ENCODE measurements at regions not wholly inside any gene's neighbourhood (a gene's known extent, or its start where the extent isn't known, plus 50 kb on each side); places are given as distances from the start of the nearest gene placed in this dataset.

DNA sequence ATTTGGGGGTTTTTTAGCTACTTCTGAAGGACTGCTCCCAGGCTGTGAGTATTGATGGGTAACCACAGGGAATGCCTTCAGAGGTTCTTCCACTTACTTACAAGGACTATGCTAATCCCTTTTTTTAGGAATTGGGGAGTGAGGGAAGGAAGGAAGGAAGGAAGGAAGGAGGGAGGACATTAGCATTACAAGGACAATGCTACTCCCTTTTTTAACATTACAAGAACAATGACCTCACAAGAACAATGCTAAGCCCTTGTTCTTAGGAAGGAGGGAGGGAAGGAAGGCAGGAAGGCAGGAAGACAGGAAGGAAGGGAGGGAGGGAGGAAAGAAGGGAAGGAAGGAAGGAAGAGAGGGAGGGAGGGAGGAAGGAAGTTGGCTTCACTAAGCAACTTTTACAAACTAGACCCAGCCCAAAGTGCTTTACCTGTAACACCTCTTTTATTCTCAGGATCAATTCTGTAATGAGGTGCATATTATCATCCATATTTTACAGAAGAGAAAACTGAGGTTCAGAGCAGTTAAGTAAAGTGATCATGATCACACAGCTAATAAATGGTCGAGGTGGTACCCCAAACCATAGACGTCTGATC, 446.8 kb upstream of the JARID2 start:
- Histone ChIP-seq H3K27me3 (ENCODE audit: control insufficient read depth in 1 of 2, insufficient read depth in 1 of 2, low read length in 2 of 2) (no peaks in the 10 kb centered on the region), H3K4me3 (ENCODE audit: insufficient read depth in 1 of 2, low read depth in 1 of 2, low read length in 2 of 2) (no peak overlapping the region), H3K23ac (ENCODE audit: low read length in 2 of 2) (no peak overlapping the region), H4K8ac (ENCODE audit: low read length) (no peak overlapping the region), H3K36me3 (ENCODE audit: control insufficient read depth in 1 of 2, insufficient read depth in 2 of 2, low read depth in 1 of 2, low read length in 2 of 2) (no peaks in the 10 kb centered on the region), H3K18ac (ENCODE audit: low read depth in 1 of 2, low read length in 2 of 2) (no peak overlapping the region), H3K4ac (ENCODE audit: low read depth in 1 of 2, low read length in 2 of 2) (no peak overlapping the region), H3K4me2 (ENCODE audit: low read length, poor library complexity, severe bottlenecking) (no peak overlapping the region), H2AFZ (ENCODE audit: low read depth, low read length) (no peak overlapping the region), H2BK12ac (ENCODE audit: low read length in 2 of 2) (no peak overlapping the region), H3K14ac (ENCODE audit: low read length in 2 of 2) (no peak overlapping the region), H3K4me1 (ENCODE audit: control insufficient read depth, insufficient read depth, low read depth, low read length) (no peaks in the 10 kb centered on the region), H2BK15ac (ENCODE audit: low read depth, poor library complexity, severe bottlenecking) (no peak overlapping the region), H3K27ac (ENCODE audit: low read length, poor library complexity, severe bottlenecking) (no peak overlapping the region), H2AK5ac (ENCODE audit: low read length, severe bottlenecking) (no peak overlapping the region), H3K9ac (ENCODE audit: low read length) (no peak overlapping the region), H2BK120ac (ENCODE audit: low read depth, low read length) (no peak overlapping the region), H2BK5ac (ENCODE audit: low read depth, low read length, poor library complexity, severe bottlenecking) (no peak overlapping the region), H3K9me3 (ENCODE audit: control insufficient read depth, low read length) (no peaks in the 10 kb centered on the region), H4K91ac (ENCODE audit: low read length) (no peak overlapping the region), H3K79me1 (replicated peaks; ENCODE audit: low read length, poor library complexity, severe bottlenecking) (no peaks in the 10 kb centered on the region)
- WGBS = 86% methylated on average over 1 of the region's 2 CpGs
- no peak for DNase-seq

DNA sequence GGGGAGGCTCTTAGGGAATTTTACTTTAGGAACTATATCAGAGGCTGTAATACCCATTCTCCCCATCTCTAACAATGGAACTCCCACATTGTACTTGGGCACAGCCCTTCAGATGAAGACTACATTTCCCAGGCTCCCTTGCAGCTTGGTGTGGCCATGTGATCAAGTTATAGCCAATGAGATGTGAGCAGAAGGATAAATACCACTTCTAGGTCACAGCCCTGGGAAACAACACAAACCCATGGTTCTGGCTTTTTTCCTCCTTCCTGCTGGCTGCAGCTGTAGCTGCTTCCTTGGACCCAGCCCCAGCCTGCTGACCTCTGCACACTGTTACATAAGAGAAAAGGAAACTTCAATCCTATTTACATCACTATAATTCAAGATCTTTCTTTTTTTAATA, 445.9 kb upstream of the JARID2 start:
- Histone ChIP-seq H4K8ac (ENCODE audit: low read length) (no peak overlapping the region), H3K18ac (ENCODE audit: low read depth in 1 of 2, low read length in 2 of 2) (no peak overlapping the region), H2BK5ac (ENCODE audit: low read depth, low read length, poor library complexity, severe bottlenecking) (no peak overlapping the region), H2BK12ac (ENCODE audit: low read length in 2 of 2) (no peak overlapping the region), H4K91ac (ENCODE audit: low read length) (no peak overlapping the region), H3K79me1 (replicated peaks; ENCODE audit: low read length, poor library complexity, severe bottlenecking) (no peaks in the 10 kb centered on the region), H3K9me3 (ENCODE audit: control insufficient read depth, low read length) (no peaks in the 10 kb centered on the region), H2BK120ac (ENCODE audit: low read depth, low read length) (no peak overlapping the region), H3K14ac (ENCODE audit: low read length in 2 of 2) (no peak overlapping the region), H3K9ac (ENCODE audit: low read length) (no peak overlapping the region), H2BK15ac (ENCODE audit: low read depth, poor library complexity, severe bottlenecking) (no peak overlapping the region), H3K27me3 (ENCODE audit: control insufficient read depth in 1 of 2, insufficient read depth in 1 of 2, low read length in 2 of 2) (no peaks in the 10 kb centered on the region), H2AK5ac (ENCODE audit: low read length, severe bottlenecking) (no peak overlapping the region), H3K4me1 (ENCODE audit: control insufficient read depth, insufficient read depth, low read depth, low read length) (peaks cover 6% of the 10 kb centered on the region), H3K23ac (ENCODE audit: low read length in 2 of 2) (no peak overlapping the region), H3K27ac (ENCODE audit: low read length, poor library complexity, severe bottlenecking) (no peak overlapping the region), H3K4me2 (ENCODE audit: low read length, poor library complexity, severe bottlenecking) (no peak overlapping the region), H2AFZ (ENCODE audit: low read depth, low read length) (no peak overlapping the region), H3K4ac (ENCODE audit: low read depth in 1 of 2, low read length in 2 of 2) (no peak overlapping the region), H3K36me3 (ENCODE audit: control insufficient read depth in 1 of 2, insufficient read depth in 2 of 2, low read depth in 1 of 2, low read length in 2 of 2) (no peaks in the 10 kb centered on the region), H3K4me3 (ENCODE audit: insufficient read depth in 1 of 2, low read depth in 1 of 2, low read length in 2 of 2) (no peak overlapping the region)
- DNase-seq = peak; percentile 85

DNA sequence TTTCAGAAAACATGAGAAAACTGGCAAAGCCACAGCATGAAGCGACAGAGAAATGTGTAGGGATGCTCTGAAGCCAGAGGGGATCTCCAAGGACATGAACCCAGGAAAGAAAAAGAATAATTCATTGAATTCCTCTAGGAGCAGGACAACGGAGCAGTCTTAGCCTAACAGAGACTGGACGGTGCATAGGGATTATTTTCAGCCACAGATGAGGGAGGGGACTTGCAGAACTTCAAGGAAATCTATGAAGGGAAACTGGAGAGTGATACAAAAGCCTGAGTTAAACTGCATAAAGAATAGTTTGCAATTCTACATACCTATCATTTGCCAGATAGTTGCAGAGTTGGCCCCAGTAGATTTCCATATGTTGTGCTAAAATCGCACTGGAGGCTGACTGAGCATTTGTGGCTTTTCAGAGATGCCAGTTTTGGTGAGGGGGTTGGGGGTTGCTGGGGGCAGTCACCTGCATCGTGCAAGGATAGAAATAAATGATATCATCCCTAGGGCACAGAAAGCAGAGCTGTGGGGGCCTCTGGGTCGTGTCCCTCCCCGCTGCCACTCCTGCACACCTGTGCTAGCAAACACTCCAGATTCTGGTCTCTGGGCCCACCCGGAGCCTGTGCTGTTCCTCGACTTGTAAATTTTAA, 443.2 kb upstream of the JARID2 start:
- no peak overlapping the region for H2BK120ac ChIP-seq (ENCODE audit: low read depth, low read length)
- no peak overlapping the region for H3K4ac ChIP-seq (ENCODE audit: low read depth in 1 of 2, low read length in 2 of 2)
- no peaks in the 10 kb centered on the region for H3K27me3 ChIP-seq (ENCODE audit: control insufficient read depth in 1 of 2, insufficient read depth in 1 of 2, low read length in 2 of 2)
- H3K23ac ChIP-seq (ENCODE audit: low read length in 2 of 2) = no peak overlapping the region
- no peak overlapping the region for H2BK12ac ChIP-seq (ENCODE audit: low read length in 2 of 2)
- H3K4me2 ChIP-seq (ENCODE audit: low read length, poor library complexity, severe bottlenecking) = no peak overlapping the region
- H3K18ac ChIP-seq (ENCODE audit: low read depth in 1 of 2, low read length in 2 of 2) = no peak overlapping the region
- no peak overlapping the region for H2AK5ac ChIP-seq (ENCODE audit: low read length, severe bottlenecking)
- H3K36me3 ChIP-seq (ENCODE audit: control insufficient read depth in 1 of 2, insufficient read depth in 2 of 2, low read depth in 1 of 2, low read length in 2 of 2) = no peaks in the 10 kb centered on the region
- no peak overlapping the region for H2BK5ac ChIP-seq (ENCODE audit: low read depth, low read length, poor library complexity, severe bottlenecking)
- no peak overlapping the region for H4K91ac ChIP-seq (ENCODE audit: low read length)
- no peaks in the 10 kb centered on the region for H3K79me1 ChIP-seq (replicated peaks; ENCODE audit: low read length, poor library complexity, severe bottlenecking)
- H3K4me3 ChIP-seq (ENCODE audit: insufficient read depth in 1 of 2, low read depth in 1 of 2, low read length in 2 of 2) = no peak overlapping the region
- H4K8ac ChIP-seq (ENCODE audit: low read length) = no peak overlapping the region
- H3K27ac ChIP-seq (ENCODE audit: low read length, poor library complexity, severe bottlenecking) = no peak overlapping the region
- H2AFZ ChIP-seq (ENCODE audit: low read depth, low read length) = no peak overlapping the region
- peak overlapping the region; percentile 64 for H2BK15ac ChIP-seq (ENCODE audit: low read depth, poor library complexity, severe bottlenecking)
- WGBS = 91% methylated on average over 9 of the region's 9 CpGs
- H3K9ac ChIP-seq (ENCODE audit: low read length) = no peak overlapping the region
- H3K9me3 ChIP-seq (ENCODE audit: control insufficient read depth, low read length) = no peaks in the 10 kb centered on the region
- peaks cover 8% of the 10 kb centered on the region for H3K4me1 ChIP-seq (ENCODE audit: control insufficient read depth, insufficient read depth, low read depth, low read length)
- no peak for DNase-seq
- no peak overlapping the region for H3K14ac ChIP-seq (ENCODE audit: low read length in 2 of 2)

DNA sequence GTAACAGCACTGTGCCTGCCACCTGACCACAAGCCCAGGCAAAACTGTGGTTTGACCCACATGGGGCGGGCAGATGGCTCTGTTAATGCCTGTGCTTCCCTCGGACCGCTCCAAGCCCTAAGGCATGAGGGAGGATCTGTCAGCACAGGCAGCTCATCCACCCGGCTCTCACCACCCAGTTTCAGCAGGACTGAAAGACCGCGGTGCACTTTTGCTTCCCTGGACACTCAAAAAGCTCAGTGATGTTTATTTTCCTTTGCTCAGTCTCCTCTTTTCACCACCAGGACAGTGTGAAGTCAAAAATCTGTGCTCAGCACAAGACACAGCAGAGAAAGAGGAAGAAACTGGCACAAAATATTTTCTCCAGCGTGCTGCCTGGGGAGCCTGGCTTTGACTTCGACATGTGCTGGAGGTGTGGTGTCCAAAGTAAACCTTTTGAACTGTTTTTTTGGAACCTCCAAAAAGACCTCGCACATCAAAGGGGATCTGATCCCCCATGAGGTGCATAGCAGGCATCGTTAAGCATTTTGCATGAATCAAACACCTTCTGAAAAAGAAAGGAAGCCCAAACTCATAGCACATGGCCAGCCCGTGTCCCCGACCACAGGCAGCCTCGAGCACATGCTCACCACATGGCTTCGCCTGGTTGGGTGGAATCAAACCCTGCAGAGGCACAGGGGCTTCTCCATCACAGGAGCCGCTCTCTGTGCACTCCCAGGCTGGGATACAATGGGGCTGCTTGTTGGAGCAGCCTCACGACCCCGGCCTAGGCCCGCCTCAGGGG, 441.7 kb upstream of the JARID2 start:
- no peak overlapping the region for H3K4me3 ChIP-seq (ENCODE audit: insufficient read depth in 1 of 2, low read depth in 1 of 2, low read length in 2 of 2)
- peak overlapping the region in 1 of 2 experiments; percentile 16 for H3K4ac ChIP-seq (ENCODE audit: low read depth in 1 of 2, low read length in 2 of 2)
- H4K91ac ChIP-seq (ENCODE audit: low read length) = no peak overlapping the region
- no peaks in the 10 kb centered on the region for H3K9me3 ChIP-seq (ENCODE audit: control insufficient read depth, low read length)
- no peak overlapping the region for H2BK15ac ChIP-seq (ENCODE audit: low read depth, poor library complexity, severe bottlenecking)
- H2BK12ac ChIP-seq (ENCODE audit: low read length in 2 of 2) = peak overlapping the region; percentile 53 to 73
- 86% methylated on average over 18 of the region's 18 CpGs for WGBS
- peak overlapping the region; percentile 40 for H3K9ac ChIP-seq (ENCODE audit: low read length)
- H3K4me2 ChIP-seq (ENCODE audit: low read length, poor library complexity, severe bottlenecking) = no peak overlapping the region
- H3K79me1 ChIP-seq (replicated peaks; ENCODE audit: low read length, poor library complexity, severe bottlenecking) = no peaks in the 10 kb centered on the region
- H3K18ac ChIP-seq (ENCODE audit: low read depth in 1 of 2, low read length in 2 of 2) = peak overlapping the region; percentile 4 to 75
- H3K4me1 ChIP-seq (ENCODE audit: control insufficient read depth, insufficient read depth, low read depth, low read length) = peaks cover 8% of the 10 kb centered on the region
- DNase-seq = peak; percentile 58
- H3K23ac ChIP-seq (ENCODE audit: low read length in 2 of 2) = no peak overlapping the region
- H3K14ac ChIP-seq (ENCODE audit: low read length in 2 of 2) = no peak overlapping the region
- H4K8ac ChIP-seq (ENCODE audit: low read length) = no peak overlapping the region
- no peak overlapping the region for H2BK120ac ChIP-seq (ENCODE audit: low read depth, low read length)
- no peak overlapping the region for H2BK5ac ChIP-seq (ENCODE audit: low read depth, low read length, poor library complexity, severe bottlenecking)
- no peak overlapping the region for H2AK5ac ChIP-seq (ENCODE audit: low read length, severe bottlenecking)
- no peaks in the 10 kb centered on the region for H3K27me3 ChIP-seq (ENCODE audit: control insufficient read depth in 1 of 2, insufficient read depth in 1 of 2, low read length in 2 of 2)
- H3K36me3 ChIP-seq (ENCODE audit: control insufficient read depth in 1 of 2, insufficient read depth in 2 of 2, low read depth in 1 of 2, low read length in 2 of 2) = no peaks in the 10 kb centered on the region
- H3K27ac ChIP-seq (ENCODE audit: low read length, poor library complexity, severe bottlenecking) = peak overlapping the region; percentile 29
- H2AFZ ChIP-seq (ENCODE audit: low read depth, low read length) = peak overlapping the region; percentile 29

All from mesenchymal stem cell (in vitro differentiated cells and primary cell).